GM21447 (cell line): ENCODE measurements at regions not wholly inside any gene's neighbourhood (a gene's known extent, or its start where the extent isn't known, plus 50 kb on each side); places are given as distances from the start of the nearest gene placed in this dataset.
A peak's percentile ranks its signal among the peaks of the same experiment; 100 is the strongest.
"Not testable (repeated sequence)": the region's sequence is repeated elsewhere in the genome, so short reads cannot be mapped to it uniquely, and the experiment has no call there.

Experiments
- ATAC-seq: cut with Tn5 transposase; IDR thresholded peaks from one replicate; pipeline ENCODE4 v1.9.1; 2021; ENCODE audit not compliant: unreplicated experiment

DNA sequence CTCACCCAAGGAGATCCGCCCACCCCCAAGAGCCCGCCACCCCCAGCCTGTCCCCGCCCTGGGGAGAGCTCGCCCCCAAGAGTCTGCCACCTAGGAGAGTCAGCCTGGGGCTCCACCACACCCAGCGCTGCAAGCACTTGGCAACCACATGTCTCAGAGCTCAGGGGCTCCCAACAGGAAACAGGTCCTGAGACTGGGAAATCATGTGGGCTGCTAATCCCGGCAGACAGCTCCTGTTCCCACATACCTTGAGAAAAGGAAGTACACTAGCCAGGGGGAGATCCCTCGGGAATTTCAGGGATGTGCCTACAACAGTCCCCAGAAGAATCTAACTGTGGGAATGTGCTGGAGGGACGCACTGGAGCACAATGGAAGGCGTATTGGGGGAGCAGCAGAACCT is 331.4 kb downstream of the ANAPC1 start:
- not testable (repeated sequence) for ATAC-seq

GRCh38 chr2:111559301-111559700 is 324.7 kb downstream of the ANAPC1 start:
- ATAC-seq = not testable (repeated sequence)

DNA sequence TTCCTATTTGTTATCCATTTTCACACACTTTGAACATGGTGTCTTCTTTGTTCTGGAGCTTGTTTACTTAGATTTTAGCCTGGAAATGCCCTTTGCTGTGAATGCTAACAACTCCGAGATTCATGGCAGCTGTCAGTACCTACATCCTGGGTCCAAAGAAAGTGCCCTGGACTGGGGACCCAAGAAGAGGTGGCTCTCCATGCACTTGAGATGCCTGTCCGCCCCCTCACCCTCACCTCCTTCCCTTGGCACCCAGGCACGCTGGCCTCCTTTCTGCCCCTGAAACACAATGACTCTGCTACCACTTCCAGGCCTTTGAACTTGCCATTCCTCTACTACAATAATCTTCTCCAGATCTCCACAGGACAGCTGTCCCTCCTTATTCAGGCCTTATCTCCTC is 324.2 kb downstream of the ANAPC1 start:
- not testable (repeated sequence) for ATAC-seq

DNA sequence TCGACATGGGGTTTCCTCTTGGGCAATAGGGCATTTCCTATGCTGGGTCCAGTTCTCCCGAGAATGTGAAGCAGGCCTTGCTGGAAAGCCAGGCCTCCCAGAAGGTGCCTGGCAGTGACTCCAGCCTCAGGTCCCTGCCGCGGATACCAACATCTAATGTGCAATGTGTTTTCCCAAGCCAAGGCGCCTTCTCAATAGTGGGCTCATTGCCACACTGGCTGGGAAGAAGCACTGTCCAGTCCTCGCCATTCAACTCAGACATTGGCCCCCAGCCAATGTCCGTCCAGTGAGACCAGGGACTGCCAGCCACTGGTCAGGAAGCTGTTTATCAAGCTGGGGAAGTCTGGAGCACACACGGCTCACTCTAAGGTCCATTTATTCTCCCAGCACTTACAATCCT is 317.9 kb downstream of the ANAPC1 start:
- ATAC-seq = not testable (repeated sequence)

GRCh38 chr2:111567233-111567632 is 316.8 kb downstream of the ANAPC1 start:
- not testable (repeated sequence) for ATAC-seq

DNA sequence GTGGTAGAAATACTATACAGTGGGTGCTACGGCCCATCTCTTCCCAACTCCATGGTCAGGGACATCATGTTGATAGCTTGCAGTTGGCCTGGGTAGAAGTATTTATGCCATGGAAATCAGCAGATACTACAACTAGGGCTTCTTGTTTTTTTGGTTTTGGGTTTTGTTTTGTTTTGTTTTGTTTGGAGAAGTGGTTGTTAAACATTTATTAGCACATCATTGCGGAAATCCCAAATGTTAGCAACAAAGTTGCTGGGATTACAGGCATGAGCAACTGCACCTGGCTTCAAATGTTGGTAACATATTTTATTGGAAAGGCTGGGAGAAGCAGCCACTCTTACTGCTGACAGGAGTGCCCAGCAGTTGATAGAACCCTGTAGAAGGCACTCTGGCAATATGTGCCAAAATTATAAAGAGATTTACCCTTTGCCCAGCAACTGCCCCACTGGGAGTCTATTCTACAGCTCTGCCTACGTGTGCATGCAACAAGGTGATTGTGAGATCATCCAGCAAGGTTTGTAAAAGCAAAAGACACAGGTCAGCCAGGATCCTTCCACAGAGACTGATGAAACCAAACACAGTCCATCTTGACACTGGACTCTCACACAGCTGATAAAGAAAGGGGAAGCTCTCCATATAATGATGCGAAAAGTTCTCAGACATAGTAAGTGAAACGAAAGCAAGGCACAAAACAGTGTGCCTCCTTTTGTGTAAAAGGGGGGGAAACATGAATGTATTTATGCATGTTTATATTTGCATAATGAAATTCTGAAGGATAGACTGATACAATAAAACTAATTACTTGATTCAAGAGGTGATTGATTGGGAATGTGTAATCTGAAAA is 314.4 kb downstream of the ANAPC1 start:
- not testable (repeated sequence) for ATAC-seq

GRCh38 chr2:111570300-111571114 is 313.5 kb downstream of the ANAPC1 start:
- ATAC-seq = peak; percentile 75

GRCh38 chr2:111574803-111575202 is 309.2 kb downstream of the ANAPC1 start:
- not testable (repeated sequence) for ATAC-seq

DNA sequence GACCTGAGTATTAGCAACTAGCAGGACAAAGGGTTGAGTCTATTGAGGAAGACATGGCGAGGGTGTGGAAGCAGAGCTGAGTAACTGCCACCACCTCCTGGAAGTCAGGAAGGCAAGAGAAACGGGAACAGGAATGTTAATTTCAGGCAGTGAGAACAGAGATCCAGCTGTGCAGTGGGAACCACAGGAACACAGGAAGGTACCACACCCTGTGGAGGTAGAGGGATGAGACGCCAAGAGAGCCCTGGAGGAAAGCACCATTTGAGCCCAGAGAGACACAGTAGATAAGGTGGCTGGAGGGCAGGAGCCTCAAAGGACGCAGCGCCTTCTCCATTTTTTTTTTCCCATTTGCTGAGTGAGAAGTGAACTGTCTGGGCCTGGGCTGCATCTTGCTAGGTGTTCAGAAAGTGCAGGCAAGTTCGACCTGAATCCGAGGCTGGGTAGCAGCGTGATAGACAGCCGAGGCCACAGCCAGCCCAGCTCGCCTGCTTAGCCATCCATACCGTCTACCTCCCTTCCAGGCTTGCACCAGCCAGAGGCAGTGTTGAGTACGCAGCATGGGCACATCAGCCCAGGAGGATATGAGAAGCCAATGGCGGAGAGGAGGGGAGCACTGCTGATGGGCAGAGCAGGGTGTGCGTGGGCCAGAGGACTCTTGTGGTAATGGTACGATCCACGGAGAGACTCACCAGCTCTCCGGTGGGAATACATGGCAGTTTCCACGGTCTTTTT is 306.7 kb downstream of the ANAPC1 start:
- not testable (repeated sequence) for ATAC-seq

- ATAC-seq = not testable (repeated sequence)
These were observed 304.4 kb downstream of the ANAPC1 start for GRCh38 chr2:111579500-111580134.

GRCh38 chr2:111580616-111581015 is 303.4 kb downstream of the ANAPC1 start:
- not testable (repeated sequence) for ATAC-seq

- not testable (repeated sequence) for ATAC-seq
These were observed 301.9 kb downstream of the ANAPC1 start for GRCh38 chr2:111582090-111582489.

DNA sequence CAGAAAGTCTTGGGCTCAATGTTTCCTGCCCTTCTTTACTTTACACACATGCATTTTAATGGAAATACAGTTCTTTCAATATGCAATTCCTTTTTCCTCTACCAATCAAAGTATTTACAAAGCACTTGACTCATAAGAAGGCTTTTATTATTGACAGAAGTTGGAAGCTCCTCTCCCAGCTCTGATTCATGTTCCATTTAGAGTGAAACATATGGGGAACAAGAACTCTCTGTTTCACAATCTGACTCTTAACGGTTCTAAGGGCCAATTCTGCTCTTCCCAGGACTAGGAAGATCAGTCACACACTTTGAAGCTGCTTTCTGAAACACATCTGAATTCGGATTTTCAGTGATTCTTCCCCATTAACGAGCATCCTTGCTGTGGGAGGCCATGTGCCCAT is 300.5 kb downstream of the ANAPC1 start:
- ATAC-seq = not testable (repeated sequence)

DNA sequence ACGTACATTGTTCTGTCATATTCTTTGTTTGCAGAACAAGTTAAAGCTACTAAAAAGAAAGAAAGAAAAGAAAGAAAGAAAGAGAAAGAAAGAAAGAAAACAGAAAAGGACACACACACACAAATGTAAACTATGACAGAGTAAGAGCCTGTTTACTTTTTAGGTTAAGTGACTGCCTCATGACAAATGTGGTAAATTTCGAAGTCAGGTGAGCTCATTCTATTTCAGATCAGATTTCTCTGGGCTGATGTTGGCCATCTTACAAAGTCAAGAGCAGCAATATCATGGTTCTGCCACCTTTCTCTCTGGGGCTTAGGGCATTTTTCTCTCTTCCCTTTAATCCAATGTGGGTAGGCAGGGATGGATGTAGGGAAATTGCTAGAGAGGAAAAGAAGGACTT is 299.5 kb downstream of the ANAPC1 start:
- ATAC-seq = not testable (repeated sequence)

- ATAC-seq = not testable (repeated sequence)
These were observed 299.0 kb downstream of the ANAPC1 start for GRCh38 chr2:111584950-111585349.

- not testable (repeated sequence) for ATAC-seq
These were observed 298.0 kb downstream of the ANAPC1 start for GRCh38 chr2:111586014-111586413.

DNA sequence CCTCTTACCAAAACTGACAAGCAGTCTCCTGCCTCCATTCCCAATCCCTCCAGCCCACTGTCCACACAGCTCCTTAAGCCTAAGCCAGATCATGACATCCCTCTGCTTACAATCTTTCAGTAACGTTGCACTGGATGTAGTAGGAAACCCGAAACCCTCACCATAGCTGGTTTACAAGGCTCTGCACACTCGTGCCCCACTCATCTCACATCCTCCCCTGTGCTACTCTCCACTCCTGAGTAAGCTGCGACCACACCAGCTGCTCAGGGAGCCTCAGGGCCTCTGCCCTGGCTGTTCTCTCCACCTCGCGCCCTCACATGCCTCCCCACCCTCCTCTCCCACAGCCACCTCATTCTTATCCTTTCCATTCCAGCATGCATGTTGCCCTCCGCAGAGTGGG is 288.9 kb downstream of the ANAPC1 start:
- ATAC-seq = not testable (repeated sequence)

GRCh38 chr2:111596808-111597705 is 286.9 kb downstream of the ANAPC1 start:
- ATAC-seq = not testable (repeated sequence)

- ATAC-seq = not testable (repeated sequence)
These were observed 285.0 kb downstream of the ANAPC1 start for GRCh38 chr2:111598944-111599343.

DNA sequence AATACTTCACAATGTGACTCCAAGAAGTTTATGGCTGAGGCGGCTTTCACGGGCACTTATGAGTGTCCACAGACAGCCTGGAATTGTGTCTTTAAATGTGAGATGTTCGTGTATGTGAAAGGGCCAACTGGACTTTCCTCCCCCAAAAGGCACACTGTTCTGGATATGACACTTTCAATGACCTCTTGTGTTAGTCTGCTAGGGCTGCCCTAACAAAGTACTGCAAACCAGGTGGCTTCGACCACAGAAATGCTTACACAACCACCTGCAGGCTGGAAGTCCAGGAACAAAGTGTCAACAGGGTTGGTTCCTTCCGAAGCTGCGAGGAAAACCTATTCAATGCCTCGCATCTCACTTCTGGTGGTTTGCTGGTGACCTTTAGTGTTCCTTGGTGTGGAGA is 281.7 kb downstream of the ANAPC1 start:
- not testable (repeated sequence) for ATAC-seq
